RWPE2 (cell line): ENCODE measurements at regions not wholly inside any gene's neighbourhood (a gene's known extent, or its start where the extent isn't known, plus 50 kb on each side); places are given as distances from the start of the nearest gene placed in this dataset.

Source experiments
- ATAC-seq: fragments of 200-7000 bp; cut with Tn5 transposase; 3 replicates; pipeline ENCODE4 v1.9.1; 2021; ENCODE audit warnings: low read depth
- DNase-seq: peaks from one replicate; pipeline ENCODE4 v3.0.0-alpha.2; 2020; ENCODE audit warnings: low spot score
- H3K27ac ChIP-seq: fragments of 450-650 bp; 2 replicates; pipeline ENCODE4 v1.5.1; 2017; ENCODE audit warnings: mild to moderate bottlenecking; ENCODE audit not compliant: poor library complexity, severe bottlenecking
- H3K27me3 ChIP-seq: fragments of 250-450 bp; sonication (Bioruptor Pico); 2 replicates; pipeline ENCODE4 v1.5.1; 2021; ENCODE audit warnings: mild to moderate bottlenecking, moderate library complexity; ENCODE audit not compliant: insufficient read depth, poor library complexity, severe bottlenecking
- H3K36me3 ChIP-seq: fragments of 250-450 bp; sonication (Bioruptor Pico); 2 replicates; pipeline ENCODE4 v1.5.1; 2020; ENCODE audit warnings: low read depth, mild to moderate bottlenecking, moderate library complexity
- H3K4me1 ChIP-seq: fragments of 250-450 bp; sonication (Bioruptor Pico); 2 replicates; pipeline ENCODE4 v1.5.1; 2021; ENCODE audit warnings: mild to moderate bottlenecking, moderate library complexity; ENCODE audit not compliant: insufficient read depth, poor library complexity, severe bottlenecking
- H3K4me3 ChIP-seq: fragments of 250-450 bp; sonication (Bioruptor Pico); 2 replicates; pipeline ENCODE4 v1.5.1; 2021; ENCODE audit warnings: mild to moderate bottlenecking, moderate library complexity; ENCODE audit not compliant: severe bottlenecking
- H3K9me3 ChIP-seq: fragments of 250-450 bp; sonication (Bioruptor Pico); 2 replicates; pipeline ENCODE4 v1.5.1; 2021; ENCODE audit warnings: mild to moderate bottlenecking, moderate library complexity; ENCODE audit not compliant: severe bottlenecking
- TF ChIP-seq, protein P1 (sequence below): fragments of 450-650 bp; IDR thresholded peaks from one replicate; pipeline ENCODE4 v1.5.1; 2017; ENCODE audit warnings: mild to moderate bottlenecking, moderate library complexity; ENCODE audit not compliant: poor library complexity, severe bottlenecking

DNA sequence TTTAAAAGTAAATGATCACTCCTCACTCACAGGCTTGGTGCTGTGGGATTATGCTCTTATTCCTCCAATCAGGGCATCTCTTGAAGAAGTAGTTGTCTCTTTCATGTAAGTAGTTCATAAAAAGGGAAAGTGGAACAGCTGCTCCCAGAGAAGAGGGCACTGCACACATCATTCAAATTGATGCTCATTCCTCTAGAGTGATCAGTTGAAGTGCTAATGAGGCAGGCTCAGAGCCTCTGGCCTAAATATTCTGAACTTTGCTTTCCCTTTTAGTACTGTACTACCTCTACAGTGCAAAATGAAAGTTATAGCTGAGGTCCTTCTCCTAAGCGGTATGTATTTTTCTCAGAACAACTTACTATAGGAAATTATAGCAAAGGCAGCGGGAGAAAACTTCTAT is 1453.1 kb downstream of the ARAP2 start:
- TF ChIP-seq, protein P1, sequence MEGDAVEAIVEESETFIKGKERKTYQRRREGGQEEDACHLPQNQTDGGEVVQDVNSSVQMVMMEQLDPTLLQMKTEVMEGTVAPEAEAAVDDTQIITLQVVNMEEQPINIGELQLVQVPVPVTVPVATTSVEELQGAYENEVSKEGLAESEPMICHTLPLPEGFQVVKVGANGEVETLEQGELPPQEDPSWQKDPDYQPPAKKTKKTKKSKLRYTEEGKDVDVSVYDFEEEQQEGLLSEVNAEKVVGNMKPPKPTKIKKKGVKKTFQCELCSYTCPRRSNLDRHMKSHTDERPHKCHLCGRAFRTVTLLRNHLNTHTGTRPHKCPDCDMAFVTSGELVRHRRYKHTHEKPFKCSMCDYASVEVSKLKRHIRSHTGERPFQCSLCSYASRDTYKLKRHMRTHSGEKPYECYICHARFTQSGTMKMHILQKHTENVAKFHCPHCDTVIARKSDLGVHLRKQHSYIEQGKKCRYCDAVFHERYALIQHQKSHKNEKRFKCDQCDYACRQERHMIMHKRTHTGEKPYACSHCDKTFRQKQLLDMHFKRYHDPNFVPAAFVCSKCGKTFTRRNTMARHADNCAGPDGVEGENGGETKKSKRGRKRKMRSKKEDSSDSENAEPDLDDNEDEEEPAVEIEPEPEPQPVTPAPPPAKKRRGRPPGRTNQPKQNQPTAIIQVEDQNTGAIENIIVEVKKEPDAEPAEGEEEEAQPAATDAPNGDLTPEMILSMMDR = no peak
- DNase-seq (no peak), ATAC-seq (no peak)
- H3K9me3 ChIP-seq = no peaks in the 10 kb centered on the region
- no peaks in the 10 kb centered on the region for H3K27me3 ChIP-seq
- no peaks in the 10 kb centered on the region for H3K36me3 ChIP-seq
- no peak overlapping the region for H3K27ac ChIP-seq
- no peak overlapping the region for H3K4me3 ChIP-seq
- no peaks in the 10 kb centered on the region for H3K4me1 ChIP-seq

DNA sequence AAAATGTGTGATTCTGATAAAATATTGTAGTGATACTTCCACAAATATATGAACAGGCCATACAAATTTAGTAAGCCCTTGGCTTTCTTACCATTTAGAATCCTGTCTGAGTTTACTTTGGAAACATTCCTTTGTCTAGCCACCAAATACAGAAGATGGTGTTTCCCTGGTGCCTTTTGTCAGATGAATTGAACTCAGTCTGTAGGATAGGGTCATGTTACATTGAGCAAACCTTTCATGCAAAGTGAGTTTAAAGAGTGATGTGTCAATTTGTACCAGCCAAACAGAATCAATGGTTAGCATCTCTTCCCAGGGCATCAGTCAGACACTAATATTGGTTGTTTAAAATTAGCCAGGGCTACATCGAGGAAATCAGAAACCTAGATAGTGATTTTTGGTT is 1443.4 kb downstream of the ARAP2 start:
- TF ChIP-seq, protein P1 = no peak
- Histone ChIP-seq H3K4me1 (no peaks in the 10 kb centered on the region), H3K27ac (no peak overlapping the region), H3K9me3 (no peaks in the 10 kb centered on the region), H3K36me3 (no peaks in the 10 kb centered on the region), H3K27me3 (no peaks in the 10 kb centered on the region), H3K4me3 (no peak overlapping the region)
- DNase-seq (no peak), ATAC-seq (no peak)

DNA sequence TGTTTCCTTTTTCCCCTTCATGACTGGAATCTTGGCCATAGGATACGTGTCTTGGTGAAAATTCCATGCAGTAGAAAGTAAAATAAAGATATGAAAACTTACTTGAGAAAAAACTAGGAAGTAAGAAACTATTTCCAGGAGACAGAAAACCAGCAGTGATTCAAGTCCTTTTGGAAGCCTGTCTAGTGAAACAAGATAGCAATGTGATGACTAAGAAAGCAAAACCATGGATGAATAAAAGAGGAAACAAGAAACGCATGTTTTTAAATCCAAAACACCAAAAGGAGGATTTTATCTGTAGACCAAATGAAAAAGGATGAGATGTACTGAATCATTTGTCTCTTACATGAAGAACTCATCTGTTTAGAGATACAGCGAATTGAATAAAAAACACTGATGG is 1430.0 kb downstream of the ARAP2 start:
- Histone ChIP-seq H3K4me3 (no peak overlapping the region), H3K27ac (no peak overlapping the region), H3K9me3 (no peaks in the 10 kb centered on the region), H3K27me3 (no peaks in the 10 kb centered on the region), H3K4me1 (no peaks in the 10 kb centered on the region), H3K36me3 (no peaks in the 10 kb centered on the region)
- no peak for DNase-seq
- TF ChIP-seq, protein P1 = no peak
- no peak for ATAC-seq

DNA sequence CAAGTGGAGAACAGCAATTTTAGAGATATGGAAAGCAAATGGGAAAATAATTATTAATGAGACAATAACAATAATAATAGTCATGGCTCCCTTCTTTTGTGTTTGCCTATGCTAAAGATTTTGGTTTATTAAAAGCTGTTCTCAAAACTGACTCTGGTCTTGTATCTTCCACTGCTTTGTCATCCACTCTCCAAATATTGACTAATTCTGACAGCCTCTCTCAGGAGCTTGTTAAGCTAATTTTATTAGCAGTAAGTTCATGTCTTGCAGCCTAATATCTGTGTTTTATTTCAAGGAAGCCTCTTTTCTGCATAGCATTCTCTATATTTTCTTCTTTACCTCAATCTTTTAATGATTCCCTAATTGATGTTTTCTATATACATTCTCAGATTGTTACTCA is 1419.8 kb downstream of the ARAP2 start:
- Histone ChIP-seq H3K36me3 (no peaks in the 10 kb centered on the region), H3K27ac (no peak overlapping the region), H3K4me1 (no peaks in the 10 kb centered on the region), H3K9me3 (no peaks in the 10 kb centered on the region), H3K27me3 (no peaks in the 10 kb centered on the region), H3K4me3 (no peak overlapping the region)
- no peak for ATAC-seq
- TF ChIP-seq, protein P1 = no peak
- no peak for DNase-seq

DNA sequence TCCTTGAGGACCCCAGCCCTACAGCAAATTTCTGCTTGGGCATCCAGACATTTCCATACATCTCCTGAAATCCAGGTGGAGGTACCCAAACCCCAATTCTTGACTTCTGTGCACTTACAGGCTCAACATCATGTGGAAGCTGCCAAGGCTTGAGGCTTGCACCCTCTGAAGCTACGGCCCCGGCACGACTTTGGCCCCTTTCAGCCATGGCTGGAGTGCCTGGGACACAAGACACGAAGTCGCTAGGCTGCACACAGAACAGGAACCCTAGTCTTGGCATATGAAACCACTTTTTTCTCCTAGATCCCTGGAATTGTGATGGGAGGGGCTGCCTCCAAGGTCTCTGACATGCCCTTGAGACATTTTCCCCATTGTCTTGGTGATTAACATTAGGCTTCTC is 1417.7 kb downstream of the ARAP2 start:
- Histone ChIP-seq H3K36me3 (no peaks in the 10 kb centered on the region), H3K4me3 (no peak overlapping the region), H3K27ac (no peak overlapping the region), H3K4me1 (no peaks in the 10 kb centered on the region), H3K27me3 (no peaks in the 10 kb centered on the region), H3K9me3 (no peaks in the 10 kb centered on the region)
- ATAC-seq (no peak), DNase-seq (no peak)
- TF ChIP-seq, protein P1 = no peak
